ENCODE measurements at regions not wholly inside any gene's neighbourhood (a gene's known extent, or its start where the extent isn't known, plus 50 kb on each side); places are given as distances from the start of the nearest gene placed in this dataset.

GRCh38 chr14:85991156-85991555 lies 461.2 kb downstream of the FLRT2 start:
- no peaks in the 10 kb centered on the region for H3K36me3 ChIP-seq (ENCODE audit: control insufficient read depth in 2 of 2, extremely low read depth in 1 of 2, insufficient read depth in 2 of 2, low read length in 2 of 2)
- no peaks in the 10 kb centered on the region for H4K20me1 ChIP-seq (replicated peaks; ENCODE audit: control insufficient read depth, extremely low read depth, insufficient read depth, low read length)
- no peak overlapping the region for H2AFZ ChIP-seq (ENCODE audit: low read depth, low read length)
- H3K9ac ChIP-seq (replicated peaks; ENCODE audit: extremely low read depth, insufficient read depth, low read length) = no peak overlapping the region
- TF ChIP-seq, protein P1, sequence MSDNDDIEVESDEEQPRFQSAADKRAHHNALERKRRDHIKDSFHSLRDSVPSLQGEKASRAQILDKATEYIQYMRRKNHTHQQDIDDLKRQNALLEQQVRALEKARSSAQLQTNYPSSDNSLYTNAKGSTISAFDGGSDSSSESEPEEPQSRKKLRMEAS (IDR thresholded peaks at IDR 0.05; ENCODE audit: insufficient read depth, insufficient read length) = no peak
- no peak for TF ChIP-seq CTCF (IDR thresholded peaks at IDR 0.05; ENCODE audit: extremely low read depth in 1 of 2, insufficient read depth in 1 of 2, low read depth in 1 of 2, low read length in 2 of 2)
- no peak for TF ChIP-seq EZH2 (IDR thresholded peaks at IDR 0.05; ENCODE audit: borderline replicate concordance, low read depth, low read length, severe bottlenecking)
- TF ChIP-seq POLR2A (IDR thresholded peaks at IDR 0.05; ENCODE audit: low read depth, low read length) = no peak
- TF ChIP-seq FOS (IDR thresholded peaks at IDR 0.05; ENCODE audit: borderline replicate concordance, insufficient read depth, low read length) = no peak
- no peak for TF ChIP-seq MYC (IDR thresholded peaks at IDR 0.05; ENCODE audit: low read depth, low read length)
- TF ChIP-seq JUN (IDR thresholded peaks at IDR 0.05; ENCODE audit: borderline replicate concordance, insufficient read depth, insufficient read length, low read depth) = no peak
- no peak for TF ChIP-seq POLR2AphosphoS5 (IDR thresholded peaks at IDR 0.05; ENCODE audit: insufficient read depth, low read depth, low read length)
- no peak for TF ChIP-seq GATA2 (IDR thresholded peaks at IDR 0.05; ENCODE audit: insufficient read depth, insufficient read length, low read depth, low read length)
- H3K27ac ChIP-seq (ENCODE audit: insufficient read depth, low read depth, low read length) = no peak overlapping the region
- no peaks in the 10 kb centered on the region for H3K9me3 ChIP-seq (replicated peaks; ENCODE audit: control insufficient read depth, insufficient read depth, low read length)
- intact Hi-C loops (cut with micrococcal nuclease) (no loop called here), dilution Hi-C loops (cut with MboI; ENCODE audit: extremely low pct_ligation_motif_present, low sequenced_read_pairs) (no loop called here)
- no peak overlapping the region for H3K4me3 ChIP-seq (replicated peaks in 1 of 3; ENCODE audit: insufficient read depth in 1 of 3, low read depth in 1 of 3, low read length in 3 of 3)
- FAIRE-seq (no peak), DNase-seq (ENCODE audit: low read depth, low spot score) (no peak)
- no peaks in the 10 kb centered on the region for H3K9me1 ChIP-seq (replicated peaks; ENCODE audit: control insufficient read depth, extremely low read depth, insufficient read depth, low read length)
- BruUV-seq (replicated peaks) = no TSS peak
- no peaks in the 10 kb centered on the region for H3K27me3 ChIP-seq (ENCODE audit: control insufficient read depth in 2 of 2, insufficient read depth in 2 of 2, low read length in 2 of 2)
- H3K4me2 ChIP-seq (ENCODE audit: insufficient read depth, low read length) = no peak overlapping the region
- ChIA-PET CTCF (no interaction called here), POLR2A (no interaction called here)
- no peaks in the 10 kb centered on the region for H3K79me2 ChIP-seq (ENCODE audit: control insufficient read depth, insufficient read depth, low read length)
- no peaks in the 10 kb centered on the region for H3K4me1 ChIP-seq (ENCODE audit: control insufficient read depth, extremely low read depth, insufficient read depth, low read length)
